ENCODE measurements at regions not wholly inside any gene's neighbourhood (a gene's known extent, or its start where the extent isn't known, plus 50 kb on each side); places are given as distances from the start of the nearest gene placed in this dataset.

DNA sequence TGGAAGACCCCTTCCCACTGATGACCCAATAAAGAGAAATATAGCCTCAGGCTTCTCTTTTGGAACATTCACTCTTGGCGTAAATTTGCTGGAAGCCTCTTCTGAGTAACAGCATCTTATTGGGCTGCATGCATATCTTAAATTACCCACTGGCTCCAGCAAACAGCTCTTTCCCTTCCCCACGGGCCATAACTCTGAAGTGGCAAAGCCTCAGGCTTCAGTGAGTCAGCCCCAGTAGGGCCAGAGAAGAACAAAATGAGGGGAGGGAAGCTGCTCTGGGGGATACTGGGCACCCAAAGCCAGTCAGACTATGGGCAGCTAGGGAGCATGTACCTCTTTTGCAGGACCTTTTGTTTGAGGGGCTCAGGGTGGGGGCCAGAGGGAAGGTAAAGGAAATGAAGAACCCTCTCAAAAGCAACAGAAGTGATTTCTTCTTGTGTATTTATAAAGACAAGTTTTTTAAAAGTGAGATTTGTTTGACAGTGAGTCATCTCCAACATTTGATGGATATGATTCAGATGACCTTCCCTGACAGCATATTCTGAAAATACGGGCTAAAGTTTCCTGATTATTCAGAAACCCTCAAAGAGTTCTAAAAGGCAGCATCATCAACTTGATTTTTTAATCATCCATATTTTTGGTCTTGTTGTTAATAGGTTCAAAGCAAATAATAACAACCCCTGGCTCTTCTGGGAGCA, 203.4 kb downstream of the KIF18A start:
- no peak for DNase-seq

DNA sequence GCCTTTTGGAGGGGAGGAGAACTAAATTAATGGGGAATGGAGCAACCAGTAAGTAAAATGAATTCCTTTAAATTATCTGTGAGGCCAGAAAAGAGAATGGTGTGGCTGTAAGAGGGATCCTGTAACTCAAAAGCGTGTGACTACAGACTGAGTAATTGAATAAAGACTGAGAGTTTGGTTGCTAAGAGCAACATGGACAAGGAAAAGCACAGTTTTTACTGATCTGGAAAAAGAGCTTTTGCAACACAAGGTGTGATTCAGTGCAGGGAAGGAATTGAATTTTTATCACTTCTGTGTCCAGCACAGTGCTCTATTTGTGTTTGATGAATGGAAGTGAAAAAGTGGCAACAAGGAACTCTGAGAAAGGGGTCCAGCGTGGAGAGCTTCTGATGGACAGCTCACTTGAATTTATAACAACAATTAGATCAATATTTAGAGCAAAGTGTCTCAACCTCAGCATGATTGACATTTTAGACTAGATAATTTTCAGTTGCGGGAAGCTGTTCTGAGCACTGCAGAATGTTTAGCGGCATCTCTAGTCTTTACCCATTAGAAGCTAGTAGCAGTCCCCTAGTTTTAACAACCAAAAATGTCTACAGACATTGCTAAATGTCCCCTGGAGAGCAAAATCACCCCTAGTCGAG, 202.8 kb upstream of the BDNF start:
- no peak for DNase-seq

DNA sequence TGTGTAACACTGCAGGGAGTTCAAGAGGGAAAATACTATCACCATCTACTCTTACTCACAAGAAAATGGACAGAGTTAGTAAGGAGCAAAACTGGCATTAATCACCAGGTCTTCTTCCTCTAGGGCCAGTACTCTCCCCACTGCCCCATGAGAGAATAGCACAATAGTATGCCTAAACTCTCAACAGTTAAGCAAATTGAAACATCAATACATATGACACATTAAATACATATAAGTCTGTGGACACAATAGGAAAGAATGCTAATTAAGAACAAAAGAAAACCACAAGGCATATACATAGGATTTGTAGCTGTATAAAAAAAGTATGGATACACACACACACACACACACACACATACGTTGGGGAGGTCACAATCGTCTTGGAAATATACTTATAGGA, 197.9 kb upstream of the BDNF start:
- no peak for DNase-seq

DNA sequence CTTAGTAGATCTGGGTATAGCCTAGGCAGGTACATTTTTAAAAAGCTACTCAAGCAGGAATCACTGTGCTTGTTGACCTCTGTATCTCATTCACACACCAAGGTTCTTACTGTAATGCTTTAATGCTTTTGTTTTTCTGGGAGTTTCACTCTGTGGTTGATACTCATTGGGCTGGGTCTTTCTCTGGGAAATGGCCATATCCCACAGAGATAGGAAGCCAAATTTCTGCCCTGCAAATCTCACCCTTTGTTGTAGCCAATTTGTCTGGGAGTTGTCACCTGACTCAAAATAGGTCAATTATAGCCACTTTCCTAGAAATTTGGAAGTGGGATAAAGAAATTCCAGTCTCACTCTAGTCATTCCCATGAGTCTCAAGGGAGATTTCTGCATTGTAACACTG, 195.8 kb upstream of the BDNF start:
- no peak for DNase-seq

DNA sequence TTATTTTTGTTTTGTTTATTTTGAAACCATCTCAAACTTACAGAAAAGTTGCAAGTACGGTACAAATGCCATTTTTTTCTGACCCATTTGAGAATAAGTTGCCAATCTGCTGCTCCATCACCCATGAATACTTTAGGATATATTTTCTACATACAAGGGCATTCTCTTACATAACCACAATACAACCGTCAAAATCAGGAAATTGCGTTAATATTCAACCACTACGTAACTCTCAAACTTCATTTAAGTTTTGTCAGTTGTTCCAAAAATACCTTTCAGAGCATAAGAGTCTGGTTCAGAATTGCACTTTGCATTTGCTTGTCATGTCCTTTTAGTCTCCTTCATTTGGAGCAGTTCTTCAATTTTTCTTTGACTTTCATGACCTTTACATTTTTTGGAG, 194.3 kb upstream of the BDNF start:
- no peak for DNase-seq

DNA sequence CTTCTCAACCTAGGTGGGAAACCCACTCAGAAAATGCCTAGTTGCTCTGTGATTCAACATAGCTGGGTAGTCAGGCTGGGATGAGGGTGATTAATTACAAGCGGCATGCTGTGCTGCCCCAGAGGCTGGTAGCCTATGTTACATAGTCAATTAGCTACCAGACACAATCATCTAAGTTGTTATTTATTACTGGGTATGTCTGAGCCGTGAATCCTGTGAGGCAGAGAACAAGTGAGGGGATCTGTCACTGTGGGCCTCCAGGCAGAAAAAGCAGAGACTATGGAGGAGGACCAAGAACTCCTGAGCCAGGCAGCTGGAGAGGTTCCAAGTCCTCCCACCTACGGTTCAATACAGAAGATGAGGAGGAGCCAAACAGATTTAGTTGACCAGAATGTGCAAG, 186.6 kb upstream of the BDNF start:
- DNase-seq, result no peak

DNA sequence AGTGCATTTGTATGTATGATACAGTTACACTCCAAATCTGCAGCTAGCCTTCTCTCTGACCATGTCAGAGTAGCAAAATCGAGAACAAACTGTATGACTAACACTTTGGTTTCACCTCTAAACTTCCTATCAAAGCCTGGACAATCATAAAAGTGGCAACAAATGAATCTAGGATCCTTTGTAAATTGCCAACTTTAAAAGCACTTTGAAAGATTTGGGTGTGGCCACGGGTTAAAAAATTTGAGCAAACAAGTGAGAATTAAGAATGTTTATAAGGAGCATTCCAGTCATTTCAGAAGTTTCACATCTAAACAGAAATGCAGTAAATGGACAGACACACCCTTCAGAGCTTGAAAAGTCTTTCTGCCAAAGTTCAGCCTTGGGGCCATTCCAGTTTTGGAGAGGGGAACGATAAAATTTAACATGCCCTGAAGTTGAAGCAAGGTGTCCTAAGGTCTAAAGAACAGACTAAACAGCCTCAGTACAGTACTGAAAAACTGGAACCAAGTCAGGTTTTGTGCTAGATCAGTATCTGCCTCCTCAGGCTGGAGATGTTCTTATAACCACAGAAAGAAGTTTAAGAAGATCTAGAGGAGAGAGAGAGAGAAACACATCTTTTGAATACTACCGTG, 181.9 kb upstream of the BDNF start:
- DNase-seq, result no peak

DNA sequence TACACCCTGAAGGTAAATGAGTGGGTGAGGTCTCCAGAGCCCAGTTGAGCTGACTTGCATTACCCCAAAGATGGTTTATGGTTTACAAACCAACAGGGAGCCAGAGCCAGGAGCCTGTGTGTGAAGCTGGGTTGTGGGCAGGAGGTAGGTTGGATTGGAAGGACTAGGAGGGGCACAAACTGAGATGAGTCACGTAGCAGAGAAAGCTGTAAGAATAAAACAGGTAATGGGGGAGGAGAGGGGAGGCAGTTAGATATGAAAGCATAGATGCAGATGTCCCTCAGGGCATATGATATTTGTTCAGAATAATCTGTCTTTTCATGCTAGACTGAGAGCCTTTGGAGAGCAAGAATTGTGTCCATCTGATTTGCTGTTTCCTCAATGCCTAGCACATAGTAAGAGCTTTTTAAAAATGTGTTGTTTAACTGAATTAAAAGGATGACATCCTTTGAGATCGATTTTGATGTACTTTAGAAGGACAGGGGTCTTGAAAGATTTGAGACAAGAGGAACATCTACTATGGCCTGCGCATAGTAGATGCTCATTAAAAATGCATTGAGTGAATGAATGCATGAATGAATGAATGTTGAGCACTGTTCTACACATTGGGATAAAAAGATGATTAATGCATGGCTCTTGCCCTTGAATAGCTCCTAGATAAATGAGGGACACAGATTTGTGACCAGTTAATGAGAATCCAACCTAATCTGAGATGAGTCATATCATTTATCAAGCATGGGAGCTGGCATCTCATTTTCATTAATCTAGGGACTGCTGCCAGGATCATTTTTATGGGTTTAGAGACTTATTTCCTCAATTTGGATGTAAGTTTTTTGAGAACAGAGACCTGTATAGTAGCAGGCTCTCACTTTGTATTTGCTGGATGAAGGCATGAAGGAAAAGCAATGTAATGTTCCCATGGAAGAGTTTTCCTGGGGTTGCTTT, 175.8 kb upstream of the BDNF start:
- DNase-seq, result no peak

DNA sequence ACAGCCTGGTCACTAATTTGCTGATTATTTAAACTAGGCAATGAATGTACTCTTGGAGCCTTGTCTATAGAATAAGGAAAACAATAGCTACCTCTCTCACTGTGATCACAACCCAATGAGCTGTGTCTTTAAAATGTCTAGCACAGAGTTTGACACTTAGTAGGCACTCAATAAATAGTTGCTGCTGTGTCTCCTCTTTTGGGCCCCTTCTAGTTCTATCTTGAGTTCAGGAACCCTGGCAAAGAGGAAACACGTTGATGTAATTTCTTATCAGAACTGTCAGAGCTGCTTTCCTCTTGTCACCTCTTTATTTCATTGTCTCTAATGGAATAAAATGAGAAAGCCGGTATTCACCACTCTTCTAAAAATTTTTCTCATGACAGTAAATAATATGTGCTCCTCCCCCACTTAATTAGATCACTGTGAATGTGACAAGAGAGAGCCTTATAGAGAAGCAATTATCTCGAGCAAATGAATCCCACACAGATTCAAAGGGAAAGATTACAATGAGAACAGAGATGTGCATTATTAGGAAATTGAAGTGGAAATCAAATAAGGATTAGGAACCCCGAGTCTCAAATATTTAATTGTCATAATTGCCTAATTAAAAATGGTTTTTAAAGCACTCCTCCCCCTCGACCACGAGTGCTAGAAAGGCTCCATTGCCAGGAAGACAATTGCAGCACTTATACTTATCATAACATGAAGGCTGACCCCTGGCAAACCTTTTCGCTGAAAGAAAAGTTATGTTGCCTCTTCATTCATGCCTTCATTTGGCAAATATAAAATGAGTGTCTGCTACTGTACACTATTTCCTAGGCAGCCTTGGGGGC, 175.0 kb upstream of the BDNF start:
- no peak for DNase-seq

DNA sequence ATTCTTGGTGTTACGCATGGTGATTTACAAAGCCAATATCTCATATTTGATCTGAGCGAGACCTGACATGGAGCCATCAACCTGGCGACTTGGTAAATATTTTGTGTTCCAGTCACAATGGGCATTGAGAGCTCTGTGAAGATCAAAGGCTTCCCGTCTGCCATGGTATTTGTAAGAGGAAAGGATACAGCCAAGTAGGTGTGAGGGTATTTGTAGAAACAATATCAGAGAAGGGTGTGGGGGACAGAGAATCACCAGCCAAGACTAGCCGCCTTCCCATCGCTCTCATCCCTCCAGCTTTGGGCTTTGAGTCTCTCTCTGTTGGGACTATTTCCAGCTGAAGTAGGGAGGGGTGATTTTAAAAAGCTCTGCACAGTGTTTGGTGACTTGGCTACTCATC, 173.4 kb upstream of the BDNF start:
- no peak for DNase-seq

DNA sequence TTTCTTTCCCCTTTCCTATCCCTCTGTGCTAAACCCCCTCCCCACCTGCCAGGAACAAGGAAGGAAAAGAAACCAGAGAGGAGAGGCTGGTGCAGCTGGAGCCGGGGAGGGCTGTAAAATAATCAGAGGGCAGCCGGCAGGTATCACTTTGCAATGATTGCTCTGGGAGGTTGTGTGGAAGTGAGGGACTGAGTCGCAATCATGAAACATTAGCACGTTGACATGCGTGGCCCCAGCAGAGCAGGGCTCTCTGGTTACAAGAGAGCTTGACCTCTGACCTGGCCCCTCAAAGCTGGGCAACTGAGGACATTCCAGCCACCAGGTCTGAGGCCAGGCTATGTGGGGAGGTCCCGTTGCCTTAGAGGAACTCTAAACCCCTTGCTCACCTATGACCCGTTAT, 170.8 kb upstream of the BDNF start:
- no peak for DNase-seq

DNA sequence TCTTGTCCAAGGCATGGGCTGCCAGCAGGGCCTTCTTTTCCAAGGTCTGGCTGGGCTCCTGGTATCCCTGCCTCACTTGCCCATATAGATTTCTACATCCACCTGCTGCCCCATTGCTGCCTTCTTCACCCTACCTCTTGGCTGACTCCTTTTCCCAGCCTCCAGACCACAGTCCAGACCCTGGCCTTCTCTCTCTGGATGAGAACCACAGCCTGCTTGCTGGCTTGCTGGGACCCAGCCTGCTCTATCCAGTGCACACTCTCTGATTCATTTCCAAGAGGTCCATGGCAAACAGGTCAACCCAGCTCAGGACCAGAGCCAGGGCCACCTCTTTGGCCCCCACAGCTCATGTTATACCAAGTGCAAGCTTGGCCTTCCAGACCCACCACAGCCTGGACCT, 169.4 kb upstream of the BDNF start:
- no peak for DNase-seq

DNA sequence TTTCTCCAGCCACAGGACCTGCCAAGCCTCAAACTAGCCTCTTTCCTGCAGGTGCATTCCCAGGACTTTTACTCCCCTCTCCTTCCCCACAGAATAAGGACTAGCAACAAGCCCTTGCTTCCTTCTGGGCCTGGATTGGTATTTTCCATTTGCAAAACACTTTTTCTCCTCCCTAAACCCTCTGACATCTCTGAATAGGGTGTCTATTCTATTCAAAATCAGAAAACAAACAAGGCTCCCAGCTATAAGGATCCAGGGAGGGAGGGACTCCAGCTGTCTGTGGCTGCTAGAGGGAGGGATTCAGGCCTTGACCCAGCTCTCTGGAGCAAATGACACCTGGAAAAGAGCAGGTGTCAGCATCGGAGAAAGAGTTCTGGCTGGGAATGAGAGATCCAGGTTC, 168.5 kb upstream of the BDNF start:
- peak; percentile 7 for DNase-seq

DNA sequence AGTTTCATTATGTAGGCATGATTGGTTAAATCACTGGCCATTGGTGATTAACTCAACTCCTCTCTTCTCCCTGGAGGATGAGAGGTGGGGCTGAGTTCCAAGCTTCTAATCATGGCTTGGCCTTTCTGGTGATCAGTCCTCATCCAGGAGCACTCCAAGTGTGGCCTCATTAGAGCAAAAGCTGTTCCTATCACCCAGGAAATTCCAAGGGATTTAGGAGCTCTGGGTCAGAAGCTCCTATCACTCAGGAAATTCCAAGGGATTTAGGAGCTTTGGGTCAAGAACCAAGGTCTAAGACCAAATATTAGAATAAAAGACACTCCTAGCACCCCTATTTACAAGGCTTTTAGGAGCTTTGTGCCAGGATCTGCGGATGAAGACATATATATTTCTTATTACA, 168.0 kb upstream of the BDNF start:
- no peak for DNase-seq

DNA sequence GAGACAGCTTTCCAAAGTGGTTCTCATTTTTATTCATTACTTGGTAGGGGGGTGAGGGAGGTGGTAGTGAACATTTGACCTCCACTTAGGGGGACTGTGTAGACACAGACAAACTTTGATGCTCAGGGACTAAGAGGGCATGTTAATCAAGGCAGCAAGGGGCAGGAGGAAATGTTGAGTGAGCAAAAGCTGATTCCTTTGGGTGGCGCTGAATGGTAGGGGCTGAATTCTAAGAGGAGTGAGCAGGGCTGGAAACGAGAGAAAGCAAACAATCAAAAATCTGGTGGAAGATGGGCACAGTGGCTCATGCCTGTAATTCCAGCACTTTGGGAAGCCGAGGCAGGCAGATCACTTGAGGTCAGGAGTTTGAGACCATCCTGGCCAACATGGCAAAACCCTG, 164.8 kb upstream of the BDNF start:
- DNase-seq, result no peak

DNA sequence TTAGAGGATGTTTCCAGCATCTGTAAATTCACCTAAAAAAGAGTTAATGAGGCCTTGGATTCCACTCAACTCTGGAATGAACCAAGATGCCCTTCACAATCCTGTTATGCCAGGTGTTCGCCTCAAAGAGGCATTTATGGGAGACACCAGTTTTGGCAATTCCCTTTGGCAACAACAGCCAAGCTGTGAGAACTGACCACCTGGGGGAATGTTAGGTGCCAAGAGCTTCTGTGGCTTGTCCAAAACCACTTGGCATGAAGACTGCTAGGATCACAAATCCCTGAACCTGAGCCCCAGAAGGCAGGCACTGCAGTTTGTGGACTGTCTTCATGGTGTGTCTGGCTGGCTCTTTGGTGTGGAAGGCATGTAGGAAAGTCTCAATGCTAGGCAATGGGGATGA, 164.4 kb upstream of the BDNF start:
- no peak for DNase-seq

DNA sequence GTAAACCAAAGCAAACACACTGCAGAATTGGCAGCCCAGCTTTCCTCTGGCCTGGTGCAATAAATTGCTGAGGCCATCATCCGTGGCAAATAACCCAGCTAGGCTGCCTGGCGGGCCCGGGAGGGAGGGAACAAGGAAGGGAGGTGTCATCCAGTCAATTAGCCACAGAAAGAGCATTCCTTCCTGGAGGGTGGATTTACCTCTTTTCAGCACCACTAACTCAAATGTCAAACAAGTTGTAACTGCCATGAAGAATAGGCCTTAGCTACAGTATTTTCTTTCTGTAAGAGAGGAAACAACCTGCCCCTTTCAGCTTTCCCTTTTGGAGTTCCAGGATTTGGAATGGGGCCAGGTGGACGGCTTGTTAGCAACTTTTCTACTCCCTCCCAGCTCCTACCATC, 163.8 kb upstream of the BDNF start:
- peak; percentile 14 for DNase-seq

DNA sequence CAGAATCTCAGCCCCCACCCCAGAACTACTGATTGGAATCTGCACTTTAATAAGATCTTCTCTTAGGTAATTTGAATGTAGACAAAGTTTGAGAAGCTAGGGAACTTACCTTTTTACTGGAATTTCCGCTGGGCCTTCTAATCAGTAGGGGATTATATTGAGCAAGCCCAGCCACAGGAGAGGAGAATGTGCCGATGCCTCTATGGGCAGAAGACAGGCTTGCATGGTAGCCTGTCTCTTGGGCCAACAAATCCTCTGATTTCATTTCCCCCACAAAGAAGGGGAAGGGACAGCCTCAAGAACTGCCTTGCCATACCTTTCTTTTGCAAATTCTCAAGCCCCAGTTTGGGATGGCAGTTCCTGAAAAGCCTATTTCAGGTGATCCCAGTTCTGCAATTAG, 163.4 kb upstream of the BDNF start:
- no peak for DNase-seq

DNA sequence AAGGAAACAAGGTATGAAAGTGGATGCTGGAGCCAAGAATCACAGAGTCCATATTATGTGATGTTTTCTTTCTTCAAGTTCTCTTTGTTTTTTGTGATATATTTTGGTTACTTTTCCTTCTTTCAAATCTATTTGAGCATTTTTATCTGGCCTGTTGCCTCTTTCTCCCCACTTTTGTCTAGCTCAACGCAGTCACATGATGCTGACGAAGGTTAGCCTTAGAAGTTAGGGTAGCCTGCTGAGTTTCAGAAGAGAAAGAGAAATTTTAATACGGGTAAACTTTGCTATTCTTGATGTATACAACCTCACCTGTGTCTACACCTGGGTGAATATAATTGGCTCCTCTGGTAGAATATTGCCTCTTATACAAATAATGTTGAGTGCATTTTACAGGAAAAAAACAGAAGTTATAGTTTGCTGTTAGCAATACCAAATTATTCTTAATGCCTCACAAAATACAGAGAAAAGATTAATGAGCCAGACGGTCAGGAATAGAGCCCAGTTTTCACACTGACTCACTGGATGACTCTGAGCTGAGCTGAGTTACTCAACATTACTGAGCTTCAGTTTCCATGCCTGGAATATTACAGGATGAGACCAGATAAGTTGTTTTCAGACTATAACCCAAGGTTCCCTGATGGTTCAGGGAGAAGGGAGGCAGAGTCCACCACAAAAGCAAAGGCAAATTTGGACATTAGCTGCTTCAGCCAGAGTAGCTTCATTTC, 161.6 kb upstream of the BDNF start:
- DNase-seq, result no peak

DNA sequence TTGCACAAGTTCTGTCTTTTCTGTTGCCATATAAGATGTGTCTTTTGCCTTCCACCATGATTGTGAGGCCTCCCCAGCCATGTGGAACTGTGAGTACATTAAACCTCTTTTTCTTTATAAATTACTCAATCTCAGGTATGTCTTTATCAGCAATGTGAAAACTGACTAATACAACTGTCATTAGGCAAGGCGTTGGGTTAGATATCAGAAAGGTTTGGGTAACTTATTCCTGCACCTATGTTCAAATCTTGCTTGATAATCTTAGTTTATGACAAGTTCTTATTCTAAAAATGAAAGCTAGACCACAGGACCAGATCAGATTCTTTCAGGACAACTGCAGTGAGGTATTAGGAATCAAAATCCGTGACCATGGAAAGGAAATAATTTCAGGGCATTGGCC, 160.6 kb upstream of the BDNF start:
- DNase-seq, result no peak

DNA sequence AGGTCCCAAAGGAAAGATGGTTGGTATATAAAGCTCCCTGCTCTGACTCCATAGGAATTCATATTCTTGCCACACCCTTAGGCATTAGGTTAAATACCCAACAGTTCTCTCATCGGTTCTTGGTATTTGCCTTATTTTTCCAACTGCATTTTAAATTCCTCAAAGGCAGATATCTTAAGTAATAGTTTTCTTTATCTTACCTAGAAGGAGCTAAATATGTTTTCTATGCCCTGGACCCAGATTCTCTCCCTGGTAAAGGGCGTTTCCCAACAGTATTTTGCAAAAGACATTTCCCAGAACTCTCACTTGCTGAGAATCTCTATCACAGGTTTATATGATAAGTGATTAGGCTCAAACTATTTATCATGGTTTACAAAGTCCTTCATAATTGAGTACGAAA, 158.6 kb upstream of the BDNF start:
- no peak for DNase-seq

DNA sequence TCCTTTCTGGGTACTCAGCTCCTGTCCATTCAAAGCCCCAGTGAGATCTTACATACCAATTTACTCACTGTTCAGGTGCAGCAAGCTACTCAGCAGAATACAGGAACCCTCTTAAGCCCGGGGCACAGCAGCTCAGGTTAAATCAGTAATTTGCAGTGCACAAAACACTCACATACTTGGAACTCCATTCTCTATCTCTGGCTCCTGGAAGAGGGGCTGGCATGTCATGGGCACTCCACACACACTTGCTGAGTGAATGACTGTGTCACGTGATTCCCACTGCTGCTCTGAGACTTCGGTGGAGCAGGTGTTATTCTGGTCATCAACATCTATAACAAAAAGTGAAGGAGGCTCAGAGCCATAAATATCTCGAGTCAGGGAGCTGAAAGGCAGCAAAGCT, 157.3 kb upstream of the BDNF start:
- DNase-seq, result no peak

Data from NCI-H1092 treated with DMSO at 0.1 percent for 48 hours (cell line).